Thyroid gland (tissue), 4 donors: ENCODE measurements at regions not wholly inside any gene's neighbourhood (a gene's known extent, or its start where the extent isn't known, plus 50 kb on each side); places are given as distances from the start of the nearest gene placed in this dataset.

Source experiments
- POLR2A ChIP-seq, 2 donors: fragments of 450-650 bp; IDR thresholded peaks; one replicate each; pipeline ENCODE4 v1.6.1; 2017; ENCODE audit warnings: antibody characterized with exemption in 2 of 2, mild to moderate bottlenecking in 2 of 2, moderate library complexity in 1 of 2
- TF ChIP-seq, protein P1 (sequence below), 6 experiments: fragments of 200-600 bp in 3 of 6; fragments of 450-650 bp in 3 of 6; sonication (generic) in 3 of 6; IDR thresholded peaks; one replicate each; pipeline ENCODE4 v1.5.1; 2016 to 2019; ENCODE audit warnings: antibody characterized with exemption in 6 of 6, mild to moderate bottlenecking in 2 of 6, inconsistent platforms in 1 of 6, moderate library complexity in 1 of 6

DNA sequence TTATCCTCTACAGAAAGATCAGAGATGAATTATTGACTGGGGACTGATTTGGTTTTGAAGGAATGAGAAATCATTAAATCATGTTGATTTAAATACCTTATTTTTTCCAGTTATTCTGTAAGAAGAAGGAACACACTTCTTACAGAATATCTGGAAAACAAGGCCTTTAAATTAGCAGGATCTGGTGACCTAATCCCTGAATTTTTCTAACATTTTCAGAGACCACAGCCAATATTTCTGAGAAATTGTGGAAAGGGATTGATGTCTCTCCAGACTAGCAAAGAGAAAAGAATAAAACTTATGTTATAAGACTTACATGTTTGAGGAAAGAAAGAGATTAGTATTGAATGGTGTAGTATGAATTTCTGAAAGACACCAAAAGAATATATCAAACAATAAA, 104.0 kb downstream of the KCNE4 start:
- TF ChIP-seq, protein P1, sequence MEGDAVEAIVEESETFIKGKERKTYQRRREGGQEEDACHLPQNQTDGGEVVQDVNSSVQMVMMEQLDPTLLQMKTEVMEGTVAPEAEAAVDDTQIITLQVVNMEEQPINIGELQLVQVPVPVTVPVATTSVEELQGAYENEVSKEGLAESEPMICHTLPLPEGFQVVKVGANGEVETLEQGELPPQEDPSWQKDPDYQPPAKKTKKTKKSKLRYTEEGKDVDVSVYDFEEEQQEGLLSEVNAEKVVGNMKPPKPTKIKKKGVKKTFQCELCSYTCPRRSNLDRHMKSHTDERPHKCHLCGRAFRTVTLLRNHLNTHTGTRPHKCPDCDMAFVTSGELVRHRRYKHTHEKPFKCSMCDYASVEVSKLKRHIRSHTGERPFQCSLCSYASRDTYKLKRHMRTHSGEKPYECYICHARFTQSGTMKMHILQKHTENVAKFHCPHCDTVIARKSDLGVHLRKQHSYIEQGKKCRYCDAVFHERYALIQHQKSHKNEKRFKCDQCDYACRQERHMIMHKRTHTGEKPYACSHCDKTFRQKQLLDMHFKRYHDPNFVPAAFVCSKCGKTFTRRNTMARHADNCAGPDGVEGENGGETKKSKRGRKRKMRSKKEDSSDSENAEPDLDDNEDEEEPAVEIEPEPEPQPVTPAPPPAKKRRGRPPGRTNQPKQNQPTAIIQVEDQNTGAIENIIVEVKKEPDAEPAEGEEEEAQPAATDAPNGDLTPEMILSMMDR (IDR thresholded peaks at IDR 0.05) = no peak
- TF ChIP-seq POLR2A (IDR thresholded peaks at IDR 0.05) = no peak
